Stimulated activated naive CD8-positive, alpha-beta T cell treated with anti-CD3 and anti-CD28 coated beads, Interleukin-15, Interleukin-2, amounts not matched to agents 100 ng/mL and 50 ng/mL, for 24 hours (primary cell): ENCODE measurements at regions not wholly inside any gene's neighbourhood (a gene's known extent, or its start where the extent isn't known, plus 50 kb on each side); places are given as distances from the start of the nearest gene placed in this dataset.

Experiments used
- H3K27ac Mint-ChIP-seq: one replicate; pipeline ENCODE4 v1.8.0; 2021; ENCODE audit warnings: mild to moderate bottlenecking, mixed read lengths
- H3K27me3 Mint-ChIP-seq: one replicate; pipeline ENCODE4 v1.8.0; 2021; ENCODE audit warnings: mixed read lengths
- H3K36me3 Mint-ChIP-seq: one replicate; pipeline ENCODE4 v1.8.0; 2021; ENCODE audit warnings: low read depth, mixed read lengths
- H3K4me1 Mint-ChIP-seq: one replicate; pipeline ENCODE4 v1.8.0; 2021; ENCODE audit warnings: low read depth, mixed read lengths
- H3K4me3 Mint-ChIP-seq: one replicate; pipeline ENCODE4 v1.8.0; 2021; ENCODE audit warnings: mild to moderate bottlenecking, mixed read lengths
- H3K9me3 Mint-ChIP-seq: one replicate; pipeline ENCODE4 v1.8.0; 2021; ENCODE audit warnings: mixed read lengths

DNA sequence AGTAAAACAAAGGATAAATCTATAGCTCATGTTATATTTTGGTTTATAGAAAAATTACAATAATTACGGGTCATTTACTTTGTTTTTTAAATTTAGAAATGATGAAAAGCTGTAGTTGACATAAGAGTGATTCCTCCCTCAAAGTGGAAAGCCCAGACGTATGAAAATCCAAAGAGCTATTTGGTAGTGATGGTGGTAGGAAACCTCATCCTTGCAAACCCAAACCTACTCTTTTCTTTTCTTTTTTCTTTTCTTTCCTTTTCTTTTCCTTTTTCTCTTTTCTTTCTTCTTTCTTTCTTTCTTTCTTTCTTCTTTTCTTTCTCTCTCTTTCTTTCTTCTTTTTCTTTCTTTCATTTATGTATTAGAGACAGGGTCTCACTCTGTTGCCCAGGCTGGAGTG, 190.3 kb upstream of the RASSF8 start:
- Mint-ChIP-seq H3K4me3 (no peak overlapping the region), H3K4me1 (no peaks in the 10 kb centered on the region), H3K9me3 (no peaks in the 10 kb centered on the region), H3K27ac (no peak overlapping the region), H3K36me3 (no peaks in the 10 kb centered on the region), H3K27me3 (no peaks in the 10 kb centered on the region)

- H3K27ac Mint-ChIP-seq = no peak overlapping the region
- H3K4me3 Mint-ChIP-seq = no peak overlapping the region
- H3K36me3 Mint-ChIP-seq = no peaks in the 10 kb centered on the region
- H3K4me1 Mint-ChIP-seq = no peaks in the 10 kb centered on the region
- no peaks in the 10 kb centered on the region for H3K27me3 Mint-ChIP-seq
- H3K9me3 Mint-ChIP-seq = no peaks in the 10 kb centered on the region
Observed at GRCh38 chr12:25769082-25769945, 189.2 kb upstream of the RASSF8 start.

- no peaks in the 10 kb centered on the region for H3K27me3 Mint-ChIP-seq
- no peaks in the 10 kb centered on the region for H3K36me3 Mint-ChIP-seq
- H3K4me1 Mint-ChIP-seq = no peaks in the 10 kb centered on the region
- H3K9me3 Mint-ChIP-seq = no peaks in the 10 kb centered on the region
- H3K4me3 Mint-ChIP-seq = no peak overlapping the region
- no peak overlapping the region for H3K27ac Mint-ChIP-seq
Observed at GRCh38 chr12:25771041-25771440, 187.4 kb upstream of the RASSF8 start.

DNA sequence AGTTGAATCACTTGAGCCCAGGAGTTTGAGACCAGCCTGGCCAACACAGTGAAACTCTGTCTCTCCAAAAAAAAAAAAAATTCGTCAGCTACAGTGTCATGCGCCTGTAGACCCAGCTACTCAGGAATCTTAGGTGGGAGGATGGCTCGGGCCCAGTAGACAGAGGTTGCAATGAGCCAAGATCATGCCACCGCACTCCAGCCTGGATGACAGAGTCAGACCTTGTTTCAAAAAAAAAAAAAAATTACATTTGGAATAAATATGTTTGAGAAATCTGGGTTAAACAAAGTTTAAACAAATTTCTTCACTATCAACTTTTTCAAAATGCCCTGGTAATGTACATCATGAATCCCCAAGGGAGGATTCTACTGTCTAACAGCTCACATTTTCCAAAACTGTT, 187.0 kb upstream of the RASSF8 start:
- H3K36me3 Mint-ChIP-seq = no peaks in the 10 kb centered on the region
- no peaks in the 10 kb centered on the region for H3K4me1 Mint-ChIP-seq
- no peak overlapping the region for H3K27ac Mint-ChIP-seq
- H3K4me3 Mint-ChIP-seq = no peak overlapping the region
- no peaks in the 10 kb centered on the region for H3K27me3 Mint-ChIP-seq
- no peaks in the 10 kb centered on the region for H3K9me3 Mint-ChIP-seq

GRCh38 chr12:25775968-25776367, 182.5 kb upstream of the RASSF8 start:
- Mint-ChIP-seq H3K4me1 (no peaks in the 10 kb centered on the region), H3K36me3 (no peaks in the 10 kb centered on the region), H3K27ac (no peak overlapping the region), H3K9me3 (no peaks in the 10 kb centered on the region), H3K27me3 (no peaks in the 10 kb centered on the region), H3K4me3 (no peak overlapping the region)

- no peaks in the 10 kb centered on the region for H3K36me3 Mint-ChIP-seq
- no peaks in the 10 kb centered on the region for H3K9me3 Mint-ChIP-seq
- no peaks in the 10 kb centered on the region for H3K4me1 Mint-ChIP-seq
- H3K4me3 Mint-ChIP-seq = no peak overlapping the region
- H3K27me3 Mint-ChIP-seq = no peaks in the 10 kb centered on the region
- no peak overlapping the region for H3K27ac Mint-ChIP-seq
Observed at GRCh38 chr12:25780771-25781170, 177.7 kb upstream of the RASSF8 start.

DNA sequence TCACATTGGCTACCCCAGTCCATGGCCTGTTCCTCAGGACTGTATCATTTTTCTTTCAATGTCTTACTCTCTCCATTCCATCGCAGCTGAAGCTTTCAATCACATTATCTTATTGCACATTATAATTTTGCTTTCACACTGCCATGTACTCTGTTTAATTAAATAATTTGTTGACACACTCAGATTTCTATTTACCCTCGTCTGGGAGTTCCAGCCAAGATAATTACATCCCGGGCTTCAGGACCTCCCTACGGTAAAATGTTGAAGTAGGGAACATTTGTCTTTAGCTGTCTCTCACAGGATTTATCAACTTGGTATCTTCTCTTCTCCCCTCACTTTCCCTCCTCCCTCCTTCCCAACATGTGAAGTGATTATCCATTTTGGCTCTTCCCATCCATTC, 177.2 kb upstream of the RASSF8 start:
- Mint-ChIP-seq H3K27me3 (no peaks in the 10 kb centered on the region), H3K4me3 (no peak overlapping the region), H3K27ac (no peak overlapping the region), H3K9me3 (no peaks in the 10 kb centered on the region), H3K36me3 (no peaks in the 10 kb centered on the region), H3K4me1 (no peaks in the 10 kb centered on the region)

DNA sequence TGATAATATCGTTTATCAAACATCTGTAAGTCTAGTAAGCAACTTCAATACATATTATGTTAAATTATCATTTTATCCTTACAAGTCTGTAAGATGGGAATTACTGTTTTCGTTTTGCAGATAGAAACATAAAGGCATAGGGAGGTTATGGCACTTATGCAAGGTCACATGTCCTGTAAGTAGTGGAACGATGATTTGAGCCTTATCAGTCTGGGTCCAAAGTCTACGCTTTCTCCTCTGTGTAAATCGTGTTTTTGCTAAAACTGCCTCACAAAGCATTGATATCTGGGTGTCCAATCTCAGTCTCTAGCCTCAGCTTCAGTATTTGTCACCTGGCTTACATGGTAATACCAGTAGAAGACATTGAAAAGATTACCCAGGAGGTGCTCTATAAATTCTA, 174.9 kb upstream of the RASSF8 start:
- Mint-ChIP-seq H3K27ac (no peak overlapping the region), H3K36me3 (no peaks in the 10 kb centered on the region), H3K27me3 (no peaks in the 10 kb centered on the region), H3K9me3 (no peaks in the 10 kb centered on the region), H3K4me3 (no peak overlapping the region), H3K4me1 (no peaks in the 10 kb centered on the region)

DNA sequence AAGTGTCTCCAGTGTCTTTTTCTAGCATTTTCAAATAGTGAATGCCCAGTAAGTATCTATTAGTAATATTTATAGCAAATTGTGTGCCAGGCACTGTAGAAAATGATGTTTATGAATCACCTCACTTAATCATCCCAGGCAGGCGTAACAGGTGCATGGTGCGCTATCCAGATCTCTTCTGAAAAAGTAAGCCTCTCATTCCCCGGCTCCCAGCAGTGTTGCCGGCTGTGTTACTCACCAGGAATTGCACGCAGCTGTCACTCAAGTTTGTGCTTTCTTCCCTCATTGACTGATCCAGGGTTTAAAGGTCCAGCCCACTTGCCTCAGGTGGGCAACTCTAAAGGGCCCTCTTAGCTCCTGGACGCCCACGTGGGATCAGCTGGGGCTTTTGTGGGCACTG, 173.8 kb upstream of the RASSF8 start:
- Mint-ChIP-seq H3K4me1 (no peaks in the 10 kb centered on the region), H3K4me3 (no peak overlapping the region), H3K27me3 (no peaks in the 10 kb centered on the region), H3K9me3 (no peaks in the 10 kb centered on the region), H3K27ac (no peak overlapping the region), H3K36me3 (no peaks in the 10 kb centered on the region)

- Mint-ChIP-seq H3K36me3 (no peaks in the 10 kb centered on the region), H3K27ac (no peak overlapping the region), H3K4me1 (no peaks in the 10 kb centered on the region), H3K4me3 (no peak overlapping the region), H3K9me3 (no peaks in the 10 kb centered on the region), H3K27me3 (no peaks in the 10 kb centered on the region)
Observed at GRCh38 chr12:25785134-25785533, 173.3 kb upstream of the RASSF8 start.

DNA sequence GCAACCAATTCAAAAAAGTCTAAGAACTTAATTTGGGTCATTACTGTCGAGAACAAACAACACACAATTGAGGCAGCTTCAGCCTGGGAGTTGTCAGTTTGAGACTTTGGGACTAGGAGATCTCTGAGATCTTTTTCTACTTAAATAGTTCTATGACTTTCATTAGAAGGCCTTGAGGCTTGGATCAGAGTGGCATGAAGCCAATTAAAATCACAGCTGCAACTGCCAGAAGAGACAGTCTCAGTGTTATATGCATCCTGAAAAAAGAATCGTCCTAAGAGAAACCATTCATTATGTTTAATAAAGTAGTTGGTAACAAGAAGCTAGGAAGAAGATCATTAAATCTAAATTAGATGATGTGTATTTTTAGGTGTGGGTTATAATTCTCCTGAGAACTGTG, 170.8 kb upstream of the RASSF8 start:
- Mint-ChIP-seq H3K27ac (no peak overlapping the region), H3K27me3 (no peaks in the 10 kb centered on the region), H3K4me1 (no peaks in the 10 kb centered on the region), H3K4me3 (no peak overlapping the region), H3K9me3 (no peaks in the 10 kb centered on the region), H3K36me3 (no peaks in the 10 kb centered on the region)

- Mint-ChIP-seq H3K4me1 (no peaks in the 10 kb centered on the region), H3K9me3 (no peaks in the 10 kb centered on the region), H3K27me3 (peaks cover 2% of the 10 kb centered on the region), H3K4me3 (no peak overlapping the region), H3K36me3 (no peaks in the 10 kb centered on the region), H3K27ac (no peak overlapping the region)
Observed at GRCh38 chr12:25788707-25789442, 169.6 kb upstream of the RASSF8 start.

- H3K36me3 Mint-ChIP-seq = no peaks in the 10 kb centered on the region
- no peaks in the 10 kb centered on the region for H3K9me3 Mint-ChIP-seq
- peaks cover 4% of the 10 kb centered on the region for H3K27me3 Mint-ChIP-seq
- H3K4me3 Mint-ChIP-seq = no peak overlapping the region
- H3K4me1 Mint-ChIP-seq = no peaks in the 10 kb centered on the region
- no peak overlapping the region for H3K27ac Mint-ChIP-seq
Observed at GRCh38 chr12:25789541-25789944, 168.9 kb upstream of the RASSF8 start.

- Mint-ChIP-seq H3K36me3 (no peaks in the 10 kb centered on the region), H3K4me1 (no peaks in the 10 kb centered on the region), H3K4me3 (no peak overlapping the region), H3K27ac (no peak overlapping the region), H3K9me3 (no peaks in the 10 kb centered on the region), H3K27me3 (peaks cover 4% of the 10 kb centered on the region)
Observed at GRCh38 chr12:25792031-25792430, 166.5 kb upstream of the RASSF8 start.

DNA sequence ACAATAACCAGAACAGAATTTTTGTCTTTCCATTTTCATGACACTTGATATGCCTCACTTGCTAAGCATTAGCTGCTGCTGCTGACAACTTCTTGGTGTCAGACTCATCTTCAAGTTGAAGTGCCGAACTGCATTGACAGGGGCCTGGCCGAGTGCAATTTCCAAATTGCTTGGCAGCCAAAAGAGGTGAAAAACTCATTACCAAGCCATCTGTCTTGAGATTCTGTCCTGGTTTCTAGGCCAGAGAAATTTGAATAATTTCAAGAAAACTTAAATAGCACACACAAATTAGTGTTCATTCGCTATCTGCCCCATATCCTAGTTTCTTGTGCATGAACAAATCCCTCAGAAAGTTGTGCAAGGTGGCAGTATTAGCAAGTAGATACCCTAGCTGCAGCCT, 165.3 kb upstream of the RASSF8 start:
- Mint-ChIP-seq H3K27ac (no peak overlapping the region), H3K27me3 (peaks cover 4% of the 10 kb centered on the region), H3K9me3 (no peaks in the 10 kb centered on the region), H3K4me3 (no peak overlapping the region), H3K4me1 (no peaks in the 10 kb centered on the region), H3K36me3 (no peaks in the 10 kb centered on the region)
